Stimulated activated memory B cell treated with anti-CD40 and anti-IgM and Interleukin-4, amounts not matched to agents 10 μg/mL and 1 μg/mL and 100 μg/mL, for 72 hours (primary cell): ENCODE measurements at regions not wholly inside any gene's neighbourhood (a gene's known extent, or its start where the extent isn't known, plus 50 kb on each side); places are given as distances from the start of the nearest gene placed in this dataset.

ENCODE experiments used
- ATAC-seq: fragments of 150-1000 bp; cut with Tn5 transposase; 2 replicates; pipeline ENCODE4 v1.10.0; 2021
- H3K27ac Mint-ChIP-seq: one replicate; pipeline ENCODE4 v1.8.0; 2022; ENCODE audit warnings: mild to moderate bottlenecking, mixed read lengths
- H3K27me3 Mint-ChIP-seq: one replicate; pipeline ENCODE4 v1.8.0; 2022; ENCODE audit warnings: mixed read lengths
- H3K36me3 Mint-ChIP-seq: one replicate; pipeline ENCODE4 v1.8.0; 2022; ENCODE audit warnings: mixed read lengths
- H3K4me1 Mint-ChIP-seq: one replicate; pipeline ENCODE4 v1.8.0; 2022; ENCODE audit warnings: mixed read lengths
- H3K4me3 Mint-ChIP-seq: one replicate; pipeline ENCODE4 v1.8.0; 2022; ENCODE audit warnings: mild to moderate bottlenecking, moderate library complexity, mixed read lengths
- H3K9me3 Mint-ChIP-seq: one replicate; pipeline ENCODE4 v1.8.0; 2022; ENCODE audit warnings: mixed read lengths

DNA sequence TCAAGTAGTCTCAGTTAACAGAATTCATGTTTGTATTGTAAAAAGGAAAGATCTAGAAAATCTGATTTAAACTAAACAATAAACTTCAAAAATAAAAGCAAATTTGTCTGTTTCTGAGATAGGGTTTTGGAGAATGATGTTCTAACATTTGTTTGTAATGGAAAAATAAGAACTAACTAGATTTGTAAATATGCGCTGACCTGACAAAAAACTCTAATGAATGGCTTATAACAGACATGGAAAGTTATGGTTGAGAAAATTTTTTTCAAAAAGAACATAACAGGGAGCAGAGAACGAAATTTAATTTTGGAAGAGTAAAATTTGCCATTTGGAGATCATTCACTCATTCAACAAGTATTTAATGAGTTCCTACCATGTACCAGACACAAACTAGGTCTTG lies 179.0 kb upstream of the TARS1 start:
- no peak for ATAC-seq
- Mint-ChIP-seq H3K9me3 (peaks cover 13% of the 10 kb centered on the region), H3K27me3 (no peaks in the 10 kb centered on the region), H3K4me1 (no peaks in the 10 kb centered on the region), H3K36me3 (peaks cover 6% of the 10 kb centered on the region), H3K4me3 (no peak overlapping the region), H3K27ac (no peak overlapping the region)

DNA sequence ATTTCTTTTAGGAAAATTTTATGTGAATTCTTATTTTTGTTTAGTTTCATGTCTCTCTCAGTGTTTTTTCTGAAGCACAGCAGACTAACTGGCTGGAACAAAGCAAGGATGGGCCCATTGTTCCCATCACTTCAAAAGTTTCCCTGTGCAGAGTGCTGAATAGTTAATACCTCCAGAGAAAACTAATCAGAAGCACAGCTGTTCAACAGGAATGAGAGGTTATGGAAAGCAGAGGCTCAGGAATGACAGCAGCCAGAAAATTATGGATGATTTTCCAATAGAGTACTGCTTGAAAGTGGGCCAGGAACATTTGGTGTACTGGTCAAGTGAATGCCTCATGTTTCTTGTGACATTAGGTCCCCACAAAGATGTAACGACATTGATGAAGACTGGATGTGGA lies 173.0 kb upstream of the TARS1 start:
- H3K27me3 Mint-ChIP-seq: no peaks in the 10 kb centered on the region
- H3K4me1 Mint-ChIP-seq: no peaks in the 10 kb centered on the region
- peaks cover 13% of the 10 kb centered on the region for H3K9me3 Mint-ChIP-seq
- no peak overlapping the region for H3K4me3 Mint-ChIP-seq
- no peak for ATAC-seq
- peaks cover 6% of the 10 kb centered on the region for H3K36me3 Mint-ChIP-seq
- H3K27ac Mint-ChIP-seq: no peak overlapping the region

- peaks cover 6% of the 10 kb centered on the region for H3K36me3 Mint-ChIP-seq
- peaks cover 13% of the 10 kb centered on the region for H3K9me3 Mint-ChIP-seq
- H3K4me3 Mint-ChIP-seq: no peak overlapping the region
- no peak for ATAC-seq
- no peaks in the 10 kb centered on the region for H3K4me1 Mint-ChIP-seq
- no peak overlapping the region for H3K27ac Mint-ChIP-seq
- no peaks in the 10 kb centered on the region for H3K27me3 Mint-ChIP-seq
Measured at GRCh38 chr5:33268374-33268773, 172.4 kb upstream of the TARS1 start.

DNA sequence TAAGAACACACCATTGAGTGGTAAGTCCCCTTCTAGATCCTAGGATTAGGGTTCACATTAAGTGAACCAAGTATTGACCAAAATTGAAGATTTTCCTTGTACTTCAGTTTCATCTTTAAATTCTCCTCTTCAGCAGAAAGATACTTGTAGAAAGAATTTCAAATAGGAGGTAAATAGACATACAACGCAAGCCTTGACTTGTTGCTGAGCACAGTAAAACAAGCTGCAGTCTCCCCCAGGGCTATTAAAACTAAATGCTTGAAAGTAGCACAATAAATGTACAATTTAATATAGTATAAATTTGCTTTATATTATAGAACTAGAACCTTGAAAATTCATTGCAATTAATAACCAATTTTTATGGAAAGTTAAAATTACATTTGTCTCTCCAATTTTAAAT lies 170.1 kb upstream of the TARS1 start:
- Mint-ChIP-seq H3K4me1 (no peaks in the 10 kb centered on the region), H3K4me3 (no peak overlapping the region), H3K36me3 (no peaks in the 10 kb centered on the region), H3K9me3 (no peaks in the 10 kb centered on the region), H3K27ac (no peak overlapping the region), H3K27me3 (no peaks in the 10 kb centered on the region)
- no peak for ATAC-seq

GRCh38 chr5:33271606-33272005 lies 169.2 kb upstream of the TARS1 start:
- ATAC-seq: no peak
- Mint-ChIP-seq H3K27ac (no peak overlapping the region), H3K27me3 (no peaks in the 10 kb centered on the region), H3K36me3 (no peaks in the 10 kb centered on the region), H3K4me3 (no peak overlapping the region), H3K4me1 (no peaks in the 10 kb centered on the region), H3K9me3 (no peaks in the 10 kb centered on the region)

DNA sequence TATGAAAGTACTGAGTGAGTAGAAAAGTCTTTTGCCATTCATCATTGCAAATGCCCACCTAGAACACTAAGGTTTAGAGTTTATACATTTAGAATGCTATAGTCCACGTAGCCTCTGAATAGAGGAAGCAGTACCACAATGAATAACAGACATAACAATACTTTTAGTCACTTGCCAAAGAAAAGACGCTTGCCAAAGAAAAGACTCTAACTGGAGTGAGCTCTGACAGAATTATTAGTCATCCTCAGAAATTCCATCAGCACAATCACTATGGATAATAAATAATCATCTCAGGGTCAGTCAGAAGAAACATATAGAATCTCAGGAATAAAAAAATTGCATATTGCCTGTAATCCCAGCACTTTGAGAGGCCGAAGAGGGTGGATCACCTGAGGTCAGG lies 168.5 kb upstream of the TARS1 start:
- Mint-ChIP-seq H3K27me3 (no peaks in the 10 kb centered on the region), H3K9me3 (no peaks in the 10 kb centered on the region)
- ATAC-seq: no peak

GRCh38 chr5:33273985-33274384 lies 166.8 kb upstream of the TARS1 start:
- Mint-ChIP-seq H3K27me3 (no peaks in the 10 kb centered on the region), H3K27ac (no peak overlapping the region), H3K4me3 (no peak overlapping the region), H3K36me3 (no peaks in the 10 kb centered on the region), H3K9me3 (no peaks in the 10 kb centered on the region), H3K4me1 (no peaks in the 10 kb centered on the region)
- no peak for ATAC-seq

More for the DNA sequence above, 168.5 kb upstream of the TARS1 start:
- no peaks in the 10 kb centered on the region for H3K36me3 Mint-ChIP-seq
- H3K4me1 Mint-ChIP-seq: no peaks in the 10 kb centered on the region
- no peak overlapping the region for H3K4me3 Mint-ChIP-seq
- no peak overlapping the region for H3K27ac Mint-ChIP-seq

GRCh38 chr5:33275391-33275790 lies 165.4 kb upstream of the TARS1 start:
- no peak for ATAC-seq
- Mint-ChIP-seq H3K36me3 (no peaks in the 10 kb centered on the region), H3K4me3 (no peak overlapping the region), H3K27ac (no peak overlapping the region), H3K4me1 (no peaks in the 10 kb centered on the region), H3K9me3 (no peaks in the 10 kb centered on the region), H3K27me3 (no peaks in the 10 kb centered on the region)

DNA sequence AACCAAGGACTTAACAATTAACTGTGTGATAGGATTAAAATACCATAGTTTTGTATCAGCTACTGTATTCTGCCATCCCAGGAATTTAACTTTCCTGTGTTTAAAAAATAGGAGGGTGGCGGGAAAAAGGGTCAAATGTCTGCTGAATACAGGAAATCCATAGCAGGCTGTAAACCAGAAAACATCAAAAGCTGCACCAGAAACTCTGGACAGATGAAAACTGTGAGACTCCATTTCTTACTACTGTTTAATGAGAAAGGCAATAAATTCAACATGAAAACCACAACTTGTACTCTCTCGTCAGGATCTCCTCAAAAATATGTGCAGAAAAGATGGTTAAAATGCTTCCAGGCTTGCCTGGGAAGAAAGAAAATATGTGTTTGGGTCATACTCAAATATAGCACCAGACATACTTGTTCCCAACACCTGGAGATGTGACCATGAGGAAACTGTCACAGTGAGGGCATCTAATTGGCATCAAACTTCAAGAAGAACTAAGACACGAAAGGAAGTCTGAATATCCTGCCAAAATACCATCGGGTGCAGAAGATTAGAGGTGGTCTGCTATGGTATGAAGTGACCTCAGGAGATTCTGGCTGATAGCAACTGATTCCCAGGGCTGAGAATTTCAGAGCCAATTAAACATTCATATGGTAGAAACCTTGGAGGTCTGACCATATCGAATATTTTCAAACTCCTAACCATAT lies 164.7 kb upstream of the TARS1 start:
- no peaks in the 10 kb centered on the region for H3K27me3 Mint-ChIP-seq
- H3K36me3 Mint-ChIP-seq: no peaks in the 10 kb centered on the region
- no peak for ATAC-seq
- H3K27ac Mint-ChIP-seq: no peak overlapping the region
- H3K4me3 Mint-ChIP-seq: no peak overlapping the region
- H3K4me1 Mint-ChIP-seq: no peaks in the 10 kb centered on the region
- H3K9me3 Mint-ChIP-seq: no peaks in the 10 kb centered on the region

DNA sequence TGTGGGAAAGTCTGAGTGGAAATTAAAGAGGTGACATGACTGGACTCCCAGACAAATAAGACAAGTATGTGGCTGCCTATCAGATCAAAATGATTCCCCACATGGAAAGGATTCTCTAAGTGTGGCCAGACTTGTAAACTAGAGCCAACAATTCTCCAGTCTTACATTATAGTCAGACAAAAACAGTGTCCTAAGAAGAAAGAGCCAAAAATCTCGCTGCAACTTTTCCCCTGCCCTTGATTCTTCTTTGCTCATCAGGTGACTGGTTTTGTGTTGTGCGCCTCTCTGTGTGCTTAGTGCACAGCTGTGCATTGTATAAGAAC lies 164.2 kb upstream of the TARS1 start:
- no peaks in the 10 kb centered on the region for H3K9me3 Mint-ChIP-seq
- no peaks in the 10 kb centered on the region for H3K27me3 Mint-ChIP-seq
- H3K27ac Mint-ChIP-seq: no peak overlapping the region
- H3K4me1 Mint-ChIP-seq: no peaks in the 10 kb centered on the region
- no peak for ATAC-seq
- no peaks in the 10 kb centered on the region for H3K36me3 Mint-ChIP-seq
- no peak overlapping the region for H3K4me3 Mint-ChIP-seq

DNA sequence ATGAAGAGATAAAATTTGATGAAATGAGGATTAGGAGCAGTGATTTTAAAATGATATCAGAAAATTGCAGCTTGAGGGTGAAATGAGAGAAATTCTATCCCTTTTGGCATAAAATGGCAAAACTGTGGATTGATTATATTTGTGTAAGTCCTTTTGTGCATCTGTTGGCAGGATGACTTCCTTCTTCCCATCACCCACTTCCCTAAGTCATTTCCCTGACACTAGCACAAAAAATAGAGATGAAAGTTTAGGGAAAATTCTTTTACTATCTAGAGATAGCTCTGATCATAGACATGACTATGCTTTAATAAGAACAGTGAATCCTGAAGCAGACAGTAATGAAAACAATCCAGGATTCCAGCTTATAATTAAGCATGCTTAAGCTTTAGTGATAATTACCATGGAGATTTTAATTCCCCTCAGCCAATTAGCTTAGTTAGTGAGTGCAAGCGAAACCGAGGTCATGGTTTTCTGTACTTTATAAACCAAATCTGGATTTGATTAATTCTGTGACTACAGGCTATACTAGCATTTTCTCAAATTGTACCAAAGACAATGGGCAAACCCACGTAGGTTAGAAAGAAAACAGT lies 163.6 kb upstream of the TARS1 start:
- H3K4me3 Mint-ChIP-seq: no peak overlapping the region
- H3K4me1 Mint-ChIP-seq: no peaks in the 10 kb centered on the region
- H3K36me3 Mint-ChIP-seq: no peaks in the 10 kb centered on the region
- no peak overlapping the region for H3K27ac Mint-ChIP-seq
- no peaks in the 10 kb centered on the region for H3K27me3 Mint-ChIP-seq
- ATAC-seq: no peak
- H3K9me3 Mint-ChIP-seq: no peaks in the 10 kb centered on the region

- ATAC-seq: no peak
- Mint-ChIP-seq H3K27ac (no peak overlapping the region), H3K4me1 (no peaks in the 10 kb centered on the region), H3K36me3 (no peaks in the 10 kb centered on the region), H3K27me3 (no peaks in the 10 kb centered on the region), H3K9me3 (no peaks in the 10 kb centered on the region), H3K4me3 (no peak overlapping the region)
Measured at GRCh38 chr5:33281431-33281843, 159.3 kb upstream of the TARS1 start.

GRCh38 chr5:33282157-33282556 lies 158.6 kb upstream of the TARS1 start:
- H3K4me1 Mint-ChIP-seq: no peaks in the 10 kb centered on the region
- H3K36me3 Mint-ChIP-seq: no peaks in the 10 kb centered on the region
- no peaks in the 10 kb centered on the region for H3K9me3 Mint-ChIP-seq
- H3K27ac Mint-ChIP-seq: no peak overlapping the region
- no peaks in the 10 kb centered on the region for H3K27me3 Mint-ChIP-seq
- no peak overlapping the region for H3K4me3 Mint-ChIP-seq
- no peak for ATAC-seq

DNA sequence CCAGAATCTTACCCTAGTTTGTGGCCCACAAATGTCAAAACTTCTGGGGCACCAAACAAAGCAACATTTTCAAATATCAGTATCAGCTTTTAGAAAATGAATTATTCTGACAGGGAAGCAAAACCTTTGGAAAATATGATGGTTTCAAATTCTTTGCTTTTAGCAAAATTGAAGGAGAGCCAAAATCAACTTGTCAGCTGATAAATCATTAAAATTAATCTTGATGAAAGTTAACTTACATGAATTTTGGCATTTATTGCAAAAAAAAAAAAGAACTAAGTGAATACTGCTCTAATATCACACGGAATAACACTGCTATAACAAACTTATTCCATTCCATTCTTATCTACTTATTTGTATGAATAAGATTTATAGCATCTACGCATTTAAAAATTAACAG lies 158.1 kb upstream of the TARS1 start:
- Mint-ChIP-seq H3K4me3 (no peak overlapping the region), H3K36me3 (no peaks in the 10 kb centered on the region), H3K9me3 (no peaks in the 10 kb centered on the region), H3K27me3 (no peaks in the 10 kb centered on the region), H3K4me1 (no peaks in the 10 kb centered on the region), H3K27ac (no peak overlapping the region)
- no peak for ATAC-seq

GRCh38 chr5:33283243-33283642 lies 157.5 kb upstream of the TARS1 start:
- Mint-ChIP-seq H3K4me3 (no peak overlapping the region), H3K36me3 (no peaks in the 10 kb centered on the region), H3K27ac (no peak overlapping the region), H3K9me3 (no peaks in the 10 kb centered on the region), H3K4me1 (no peaks in the 10 kb centered on the region), H3K27me3 (no peaks in the 10 kb centered on the region)
- no peak for ATAC-seq

- H3K27me3 Mint-ChIP-seq: no peaks in the 10 kb centered on the region
- no peak overlapping the region for H3K27ac Mint-ChIP-seq
- ATAC-seq: no peak
- no peak overlapping the region for H3K4me3 Mint-ChIP-seq
- H3K36me3 Mint-ChIP-seq: no peaks in the 10 kb centered on the region
- H3K4me1 Mint-ChIP-seq: no peaks in the 10 kb centered on the region
- H3K9me3 Mint-ChIP-seq: no peaks in the 10 kb centered on the region
Measured at GRCh38 chr5:33284681-33285080, 156.1 kb upstream of the TARS1 start.
